ENCODE measurements at regions not wholly inside any gene's neighbourhood (a gene's known extent, or its start where the extent isn't known, plus 50 kb on each side); places are given as distances from the start of the nearest gene placed in this dataset.

GRCh38 chr3:72296477-72297111 is 511.6 kb upstream of the PROK2 start:
- TF ChIP-seq CTCF (IDR thresholded peaks at IDR 0.05) (no peak), POLR2A (IDR thresholded peaks at IDR 0.05) (no peak), EP300 (IDR thresholded peaks at IDR 0.05) (no peak)
